Heart left ventricle (tissue), 16 donors: ENCODE measurements at regions not wholly inside any gene's neighbourhood (a gene's known extent, or its start where the extent isn't known, plus 50 kb on each side); places are given as distances from the start of the nearest gene placed in this dataset.

Experiments
- ATAC-seq, 4 donors: fragments of 200-7000 bp; cut with Tn5 transposase; one replicate each; pipeline ENCODE4 v1.9.1; 2020 to 2022; ENCODE audit warnings: moderate library complexity in 4 of 4, mild to moderate bottlenecking in 3 of 4, moderate number of reproducible peaks in 1 of 4
- DNase-seq, 5 donors: peaks; one replicate each; pipeline ENCODE4 v3.0.0-alpha.2; 2020
- H3K27ac ChIP-seq, 12 donors: fragments of 200-600 bp; sonication (generic) in 4 of 12; one replicate each; pipeline versions ENCODE4 v1.5.0 to v1.8.0; 2016 to 2022; ENCODE audit warnings: mild to moderate bottlenecking in 2 of 12
- H3K27me3 ChIP-seq, 9 donors: fragments of 200-600 bp; sonication (generic) in 2 of 9; one replicate each; pipeline versions ENCODE4 v1.5.1 to v1.8.0; 2016 to 2022; ENCODE audit warnings: mild to moderate bottlenecking in 3 of 9
- H3K36me3 ChIP-seq, 9 donors: fragments of 200-600 bp; sonication (generic) in 2 of 9; one replicate each; pipeline versions ENCODE4 v1.5.0 to v1.8.0; 2018 to 2022; ENCODE audit warnings: mild to moderate bottlenecking in 2 of 9
- H3K4me1 ChIP-seq, 12 donors: fragments of 200-600 bp; sonication (generic) in 4 of 12; one replicate each; pipeline versions ENCODE4 v1.5.0 to v1.8.0; 2016 to 2022; ENCODE audit warnings: mild to moderate bottlenecking in 3 of 12
- H3K4me3 ChIP-seq, 12 donors: fragments of 200-600 bp; sonication (generic) in 4 of 12; one replicate each; pipeline versions ENCODE4 v1.5.0 to v1.8.0; 2017 to 2022; ENCODE audit warnings: mild to moderate bottlenecking in 9 of 12, moderate library complexity in 4 of 12
- H3K9me3 ChIP-seq, 12 donors: fragments of 200-600 bp; sonication (generic) in 4 of 12; one replicate each; pipeline versions ENCODE4 v1.5.0 to v1.8.0; 2016 to 2022; ENCODE audit warnings: mild to moderate bottlenecking in 1 of 12
- POLR2A ChIP-seq, 2 donors: fragments of 450-650 bp; IDR thresholded peaks; one replicate each; pipeline ENCODE4 v1.6.1; 2017; ENCODE audit warnings: antibody characterized with exemption in 2 of 2, mild to moderate bottlenecking in 2 of 2, moderate library complexity in 2 of 2
- WGBS, 4 donors: extraction: QIAGEN DNeasy Blood & Tissue Kit in 2 of 4; methylation state at CpG; one replicate each; pipeline versions ENCODE4 v1.1.5 to v1.1.7; 2013 to 2018; 5-methylcytosine and 5-hydroxymethylcytosine counted together
- intact Hi-C, 10 donors: fragments of 100-400 bp; cut with DNase I; formaldehyde crosslinking; loops; one replicate each; pipeline versions ENCODE4 v1.11.1 to v1.14.2; 2022
- TF ChIP-seq, protein P1 (sequence below), 12 donors: fragments of 200-600 bp; sonication (generic) in 4 of 12; IDR thresholded peaks; one replicate each; pipeline versions ENCODE4 v1.5.0 to v1.8.0; 2018 to 2022; ENCODE audit warnings: antibody characterized with exemption in 12 of 12, mild to moderate bottlenecking in 5 of 12
- donor health status: ischemic (EF 13 %, LVEDD 7.1; RV severe dilation, severe dysfunction).
- donor health status: healthy with polysubstance abuse.
- donor health status: DM: no; HTN: yes; CAD: no.
- donor health status: DM: no; HTN: no; CAD: no.
- donor health status: ischemic (EF 25% LVEDD 6.9; RV normal size, moderate dysfunction).
- donor health status: ischemic (EF 25% LVEDD 5.7; RV mildly dilated, moderate dysfunction).
- donor health status: healthy.
- donor health status: DM: yes; HTN: yes; CAD: no.
- donor health status: ischemic (EF 35%, LVEDD 5.7; RV mildly dilated, moderate dysfunction).
- donor health status: nonischemic (EF 11% LVEDD 7.7; RV severe dilation, severe dysfunction).
- donor health status: DM: yes; HTN: yes; CAD: no.
- donor health status: PGD.
- donor health status: ischemic (EF 29% LVEDD 5.4; RV normal size, mild dysfunction).
- donor health status: nonischemic (EF 23%, LVEDD 6.1; RV moderate dilation, normal function).

GRCh38 chr3:87778876-87779275 is 279.9 kb downstream of the CGGBP1 start:
- Histone ChIP-seq H3K4me1 (peaks cover 0 to 3% (median 0%) of the 10 kb centered on the region in 12 donors), H3K9me3 (peaks cover 0 to 12% (median 2%) of the 10 kb centered on the region in 12 donors), H3K4me3 (no peak overlapping the region), H3K36me3 (no peaks in the 10 kb centered on the region), H3K27ac (no peak overlapping the region), H3K27me3 (peaks cover 0 to 6% (median 0%) of the 10 kb centered on the region in 9 donors)
- TF ChIP-seq, protein P1, sequence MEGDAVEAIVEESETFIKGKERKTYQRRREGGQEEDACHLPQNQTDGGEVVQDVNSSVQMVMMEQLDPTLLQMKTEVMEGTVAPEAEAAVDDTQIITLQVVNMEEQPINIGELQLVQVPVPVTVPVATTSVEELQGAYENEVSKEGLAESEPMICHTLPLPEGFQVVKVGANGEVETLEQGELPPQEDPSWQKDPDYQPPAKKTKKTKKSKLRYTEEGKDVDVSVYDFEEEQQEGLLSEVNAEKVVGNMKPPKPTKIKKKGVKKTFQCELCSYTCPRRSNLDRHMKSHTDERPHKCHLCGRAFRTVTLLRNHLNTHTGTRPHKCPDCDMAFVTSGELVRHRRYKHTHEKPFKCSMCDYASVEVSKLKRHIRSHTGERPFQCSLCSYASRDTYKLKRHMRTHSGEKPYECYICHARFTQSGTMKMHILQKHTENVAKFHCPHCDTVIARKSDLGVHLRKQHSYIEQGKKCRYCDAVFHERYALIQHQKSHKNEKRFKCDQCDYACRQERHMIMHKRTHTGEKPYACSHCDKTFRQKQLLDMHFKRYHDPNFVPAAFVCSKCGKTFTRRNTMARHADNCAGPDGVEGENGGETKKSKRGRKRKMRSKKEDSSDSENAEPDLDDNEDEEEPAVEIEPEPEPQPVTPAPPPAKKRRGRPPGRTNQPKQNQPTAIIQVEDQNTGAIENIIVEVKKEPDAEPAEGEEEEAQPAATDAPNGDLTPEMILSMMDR (IDR thresholded peaks at IDR 0.05), result no peak
- no peak for TF ChIP-seq POLR2A (IDR thresholded peaks at IDR 0.05)
- intact Hi-C loops, result loop anchor here in 4 of 10 donors (10.0 kb wide), 2 partner anchors 226 to 336 kb away; no protein-coding TSS in a partner anchor
- no peak for ATAC-seq
- 58 to 64% (median 61%) methylated on average over 1 of the region's 1 CpG for WGBS, 4 donors
- no peak for DNase-seq

DNA sequence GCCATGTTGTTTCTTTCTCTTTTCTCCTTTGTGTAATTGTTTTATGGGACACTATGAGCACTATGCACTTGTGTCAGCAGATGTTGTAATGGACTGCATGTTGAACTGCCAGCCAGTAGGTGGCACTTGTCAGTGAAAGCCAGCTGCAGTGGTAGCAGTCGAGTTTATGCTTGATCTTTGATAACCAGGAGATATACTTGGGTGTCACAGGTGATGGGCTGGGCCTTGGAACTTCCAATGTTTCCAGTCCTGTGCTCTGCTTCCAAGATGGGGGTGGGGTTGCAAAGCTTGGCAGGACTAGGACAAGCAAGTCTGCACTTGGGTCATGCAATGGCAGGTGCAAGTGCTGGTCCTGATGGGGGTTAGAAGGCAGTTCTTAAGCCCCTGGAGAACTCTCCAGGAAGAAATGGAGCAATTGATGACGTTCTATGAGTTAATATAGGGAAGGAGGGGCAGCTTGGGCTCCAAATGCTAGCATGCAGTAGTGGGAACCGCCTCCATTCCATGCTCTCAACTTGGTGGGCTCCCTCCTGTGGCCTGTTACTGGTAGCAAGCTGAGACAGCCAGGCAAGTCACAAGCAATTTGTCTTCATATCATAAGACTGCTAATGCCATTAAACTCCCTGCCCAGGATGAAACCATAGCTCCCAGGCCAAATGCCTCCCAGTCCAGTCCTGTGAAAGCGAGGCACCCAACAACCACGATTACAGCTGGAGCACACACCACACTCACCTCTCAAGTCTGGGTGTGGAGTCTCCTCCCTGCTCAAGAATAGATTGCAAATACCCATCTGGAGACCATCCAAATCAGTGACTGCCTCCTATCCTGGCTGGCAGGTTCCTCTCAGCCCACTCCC is 287.2 kb downstream of the CGGBP1 start:
- intact Hi-C loops, result loop anchor here in 6 of 10 donors (5.0 to 10.0 kb wide), 4 partner anchors 231 to 343 kb away; no protein-coding TSS in a partner anchor
- Histone ChIP-seq H3K4me3 (no peak overlapping the region), H3K4me1 (no peaks in the 10 kb centered on the region), H3K27ac (no peak overlapping the region), H3K27me3 (peaks cover 0 to 6% (median 0%) of the 10 kb centered on the region in 9 donors), H3K36me3 (no peaks in the 10 kb centered on the region), H3K9me3 (peaks cover 0 to 7% (median under 1%) of the 10 kb centered on the region in 12 donors)
- WGBS, 4 donors, result 31 to 52% (median 48%) methylated on average over 5 of the region's 5 CpGs
- ATAC-seq (peak in 1 of 4 donors; percentile 61), DNase-seq (peak in 1 of 5 donors; percentile 25)
- TF ChIP-seq, protein P1 (IDR thresholded peaks at IDR 0.05), result peak in 11 of 12 donors; percentile 27 to 58 (median 45)
- TF ChIP-seq POLR2A (IDR thresholded peaks at IDR 0.05), result no peak

DNA sequence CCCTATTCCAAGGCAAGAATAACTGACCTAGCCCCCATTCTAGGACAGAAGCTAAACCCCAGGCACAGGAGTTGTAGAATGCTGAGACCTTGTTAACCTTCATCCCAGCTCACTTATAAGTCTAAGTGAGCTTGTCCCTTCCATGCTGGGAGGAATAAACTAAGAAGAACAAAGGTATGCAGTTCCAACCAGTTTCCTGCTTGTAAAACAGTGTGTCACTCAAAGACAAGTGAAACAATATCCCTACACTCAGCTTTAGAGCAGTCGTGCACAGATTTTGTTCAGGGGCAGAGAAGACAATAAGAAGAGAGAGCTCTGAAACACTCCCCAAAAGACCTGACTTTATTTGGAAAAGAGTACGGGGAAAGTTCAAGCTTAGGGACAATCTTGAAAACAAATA is 292.1 kb downstream of the CGGBP1 start:
- DNase-seq, result no peak
- intact Hi-C loops, result loop anchor here in 1 of 10 donors (10.0 kb wide), 1 partner anchor 238 kb away; no protein-coding TSS in a partner anchor
- no peaks in the 10 kb centered on the region for H3K36me3 ChIP-seq
- no peaks in the 10 kb centered on the region for H3K27me3 ChIP-seq
- no peak overlapping the region for H3K27ac ChIP-seq
- H3K9me3 ChIP-seq, result no peaks in the 10 kb centered on the region
- WGBS, 4 donors, result 57 to 73% (median 70%) methylated on average over 2 of the region's 2 CpGs
- TF ChIP-seq, protein P1 (IDR thresholded peaks at IDR 0.05), result no peak
- no peak for TF ChIP-seq POLR2A (IDR thresholded peaks at IDR 0.05)
- no peak for ATAC-seq
- no peak overlapping the region for H3K4me3 ChIP-seq
- H3K4me1 ChIP-seq, result no peaks in the 10 kb centered on the region

GRCh38 chr3:87765256-87765655 is 293.5 kb downstream of the CGGBP1 start:
- H3K9me3 ChIP-seq, result no peaks in the 10 kb centered on the region
- TF ChIP-seq, protein P1 (IDR thresholded peaks at IDR 0.05), result no peak
- TF ChIP-seq POLR2A (IDR thresholded peaks at IDR 0.05), result no peak
- no peaks in the 10 kb centered on the region for H3K27me3 ChIP-seq
- no peaks in the 10 kb centered on the region for H3K36me3 ChIP-seq
- no peak for ATAC-seq
- H3K4me1 ChIP-seq, result no peaks in the 10 kb centered on the region
- H3K27ac ChIP-seq, result no peak overlapping the region
- intact Hi-C loops, result loop anchor here in 1 of 10 donors (10.0 kb wide), 1 partner anchor 240 kb away; no protein-coding TSS in a partner anchor
- no peak overlapping the region for H3K4me3 ChIP-seq
- 66 to 73% (median 67%) methylated on average over 3 of the region's 3 CpGs for WGBS, 4 donors
- no peak for DNase-seq
